T-cell (primary cell): ENCODE measurements at regions not wholly inside any gene's neighbourhood (a gene's known extent, or its start where the extent isn't known, plus 50 kb on each side); places are given as distances from the start of the nearest gene placed in this dataset.

Experiments
- ATAC-seq, 4 experiments: fragments of 200-7000 bp in 3 of 4; fragments of 150-1000 bp in 1 of 4; cut with Tn5 transposase; replicated peaks in 1 of 4; 1 replicate in 3 of 4; 2 replicates in 1 of 4; pipeline ENCODE4 v1.10.0; 2021; ENCODE audit warnings: moderate library complexity in 3 of 4, mild to moderate bottlenecking in 2 of 4, moderate number of reproducible peaks in 1 of 4
- CTCF ChIA-PET, 2 donors: fragments of 300-600 bp; sonication (Branson Sonifier 250); formaldehyde crosslinking; loops; one replicate each; lab custom pipeline; 2022; ENCODE audit warnings: antibody characterized with exemption in 2 of 2; lab: Charles Lee
- POLR2A ChIA-PET, 2 donors: fragments of 300-600 bp; sonication (Branson Sonifier 250); formaldehyde crosslinking; loops; one replicate each; lab custom pipeline; 2022; ENCODE audit warnings: antibody characterized with exemption in 2 of 2; lab: Charles Lee
- DNase-seq, 35 experiments: peaks; one replicate each; pipeline versions ENCODE4 v3.0.0 to v3.0.0-alpha.2; 2013 to 2023
- H3K27ac ChIP-seq: one replicate; pipeline ENCODE4 v1.5.1; 2013; ENCODE audit warnings: low read length
- H3K27me3 ChIP-seq, 2 experiments: replicated peaks in 1 of 2; 1 replicate in 1 of 2; 2 replicates in 1 of 2; pipeline versions ENCODE4 v1.6.1 to v1.7.0; 2013; ENCODE audit warnings: low read length in 1 of 2, mixed read lengths in 1 of 2; ENCODE audit not compliant: control insufficient read depth in 2 of 2, insufficient read depth in 2 of 2; ENCODE audit errors: extremely low read depth in 1 of 2
- H3K36me3 ChIP-seq, 2 donors: 1 replicate in 1 of 2; 2 replicates in 1 of 2; pipeline versions ENCODE4 v1.6.1 to v1.7.0; 2013; ENCODE audit warnings: low read length in 1 of 2; ENCODE audit not compliant: control insufficient read depth in 2 of 2, insufficient read depth in 1 of 2; ENCODE audit errors: extremely low read depth in 1 of 2
- H3K4me1 ChIP-seq, 2 experiments: 1 replicate in 1 of 2; 2 replicates in 1 of 2; pipeline versions ENCODE4 v1.6.1 to v1.7.0; 2013; ENCODE audit warnings: low read length in 2 of 2, mixed read lengths in 1 of 2; ENCODE audit not compliant: insufficient read depth in 2 of 2, control insufficient read depth in 1 of 2; ENCODE audit errors: extremely low read depth in 1 of 2
- H3K4me3 ChIP-seq, 2 donors: 1 replicate in 1 of 2; 2 replicates in 1 of 2; pipeline versions ENCODE4 v1.5.1 to v1.7.0; 2013; ENCODE audit warnings: mild to moderate bottlenecking in 2 of 2, low read length in 1 of 2, moderate library complexity in 1 of 2; ENCODE audit not compliant: control insufficient read depth in 1 of 2; ENCODE audit errors: extremely low read depth in 1 of 2
- H3K9me3 ChIP-seq: 2 replicates; pipeline ENCODE4 v1.7.0; 2013
- H3K27ac Mint-ChIP-seq, 2 donors: one replicate each; pipeline ENCODE4 v1.8.0; 2020 to 2021; ENCODE audit warnings: mild to moderate bottlenecking in 2 of 2, mixed read lengths in 2 of 2
- H3K27me3 Mint-ChIP-seq, 2 donors: one replicate each; pipeline ENCODE4 v1.8.0; 2021 to 2022; ENCODE audit warnings: mixed read lengths in 2 of 2
- H3K36me3 Mint-ChIP-seq: one replicate; pipeline ENCODE4 v1.8.0; 2021; ENCODE audit warnings: mixed read lengths
- H3K4me1 Mint-ChIP-seq, 3 donors: one replicate each; pipeline ENCODE4 v1.8.0; 2020 to 2022; ENCODE audit warnings: mixed read lengths in 3 of 3, mild to moderate bottlenecking in 1 of 3
- H3K4me3 Mint-ChIP-seq, 3 donors: one replicate each; pipeline ENCODE4 v1.8.0; 2020 to 2022; ENCODE audit warnings: mild to moderate bottlenecking in 3 of 3, mixed read lengths in 3 of 3, moderate library complexity in 3 of 3
- H3K9me3 Mint-ChIP-seq, 3 donors: one replicate each; pipeline ENCODE4 v1.8.0; 2020 to 2022; ENCODE audit warnings: mixed read lengths in 3 of 3
- WGBS: methylation state at CpG from one replicate; pipeline ENCODE4 v1.1.5; 2013; ENCODE audit warnings: missing lambda C conversion rate; ENCODE audit not compliant: insufficient coverage; 5-methylcytosine and 5-hydroxymethylcytosine counted together

DNA sequence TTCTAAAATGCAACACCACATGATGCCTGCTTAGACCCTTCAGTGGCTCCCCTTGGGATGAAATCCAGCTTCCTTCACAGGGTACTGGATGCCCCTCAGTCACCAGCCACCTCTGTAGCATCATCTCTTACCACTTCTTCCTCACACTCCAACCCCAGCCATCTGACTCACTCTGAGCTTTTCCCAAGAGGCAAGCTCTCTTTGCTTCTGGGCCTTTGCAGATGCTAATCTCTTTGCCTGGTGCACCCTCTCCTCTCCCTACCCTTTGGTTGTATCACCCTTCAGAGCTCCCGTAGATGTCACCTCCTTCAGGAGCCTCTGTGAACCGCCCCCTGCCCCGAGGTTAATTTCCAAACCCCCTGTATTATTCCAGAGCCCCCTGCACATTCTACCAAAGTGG, 164.8 kb upstream of the ZC3H12A start:
- Mint-ChIP-seq H3K4me1 (no peaks in the 10 kb centered on the region), H3K36me3 (no peaks in the 10 kb centered on the region), H3K9me3 (no peaks in the 10 kb centered on the region), H3K27ac (no peak overlapping the region), H3K4me3 (no peak overlapping the region), H3K27me3 (peaks cover 43 to 49% of the 10 kb centered on the region in 2 donors)
- H3K36me3 ChIP-seq: no peaks in the 10 kb centered on the region
- WGBS: 64% methylated on average over 2 of the region's 3 CpGs
- no peaks in the 10 kb centered on the region for H3K9me3 ChIP-seq
- ChIA-PET POLR2A (no interaction called here), CTCF (no interaction called here)
- peaks cover 0 to 30% of the 10 kb centered on the region in 2 experiments for H3K27me3 ChIP-seq
- H3K27ac ChIP-seq: no peak overlapping the region
- H3K4me1 ChIP-seq: no peaks in the 10 kb centered on the region
- no peak overlapping the region for H3K4me3 ChIP-seq
- no peak for ATAC-seq
- no peak for DNase-seq

DNA sequence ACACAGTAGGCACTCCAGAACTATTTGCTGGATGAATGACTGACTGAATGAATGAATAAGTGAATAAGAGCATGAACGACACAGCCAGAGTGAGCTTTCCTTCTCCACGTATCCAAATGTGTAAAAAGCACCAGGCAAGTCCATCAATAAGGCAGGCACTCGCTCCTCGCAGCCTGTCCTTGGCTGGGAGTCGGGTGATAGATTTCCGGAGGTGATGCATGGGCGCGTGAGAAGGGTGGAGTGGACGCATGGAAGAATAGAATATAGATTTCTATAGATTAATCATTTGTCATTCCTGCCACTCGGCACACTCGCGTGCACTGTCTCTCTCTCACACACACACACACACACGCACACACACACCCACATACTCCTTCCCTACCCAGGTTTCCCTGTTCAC, 164.3 kb upstream of the ZC3H12A start:
- Histone ChIP-seq H3K27me3 (peaks cover 0 to 32% of the 10 kb centered on the region in 2 experiments), H3K4me1 (no peaks in the 10 kb centered on the region), H3K4me3 (no peak overlapping the region), H3K36me3 (no peaks in the 10 kb centered on the region), H3K9me3 (no peaks in the 10 kb centered on the region), H3K27ac (no peak overlapping the region)
- no peaks in the 10 kb centered on the region for H3K36me3 Mint-ChIP-seq
- ChIA-PET POLR2A (no interaction called here), CTCF (no interaction called here)
- no peaks in the 10 kb centered on the region for H3K4me1 Mint-ChIP-seq
- no peak overlapping the region for H3K4me3 Mint-ChIP-seq
- WGBS: 86% methylated on average over 5 of the region's 13 CpGs
- no peaks in the 10 kb centered on the region for H3K9me3 Mint-ChIP-seq
- DNase-seq (no peak), ATAC-seq (no peak)
- peaks cover 46 to 54% of the 10 kb centered on the region in 2 donors for H3K27me3 Mint-ChIP-seq
- H3K27ac Mint-ChIP-seq: no peak overlapping the region

DNA sequence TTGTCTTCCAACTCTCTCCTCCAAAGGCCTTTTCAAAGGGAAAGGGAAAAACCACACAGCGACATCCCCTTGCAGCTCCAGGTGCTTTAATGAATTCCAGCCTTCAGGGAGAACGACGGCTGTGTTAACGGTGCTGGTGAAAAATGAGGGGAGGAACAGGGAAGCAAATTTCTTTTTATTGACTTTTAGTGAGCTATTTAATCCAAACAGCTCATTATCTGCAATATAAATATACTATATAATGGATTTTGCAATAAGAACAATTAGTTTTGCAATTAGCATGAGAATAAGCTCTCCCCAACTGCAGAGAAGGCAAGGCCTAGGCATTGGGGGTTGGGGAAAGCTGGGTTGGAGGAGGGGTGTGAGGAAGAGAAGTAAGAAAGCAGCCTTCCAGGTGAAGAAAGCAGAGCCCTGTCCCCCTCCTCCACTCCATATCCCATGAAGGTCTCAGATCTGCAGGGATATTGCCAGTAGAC, 159.0 kb upstream of the ZC3H12A start:
- peaks cover 7 to 69% of the 10 kb centered on the region in 2 experiments for H3K27me3 ChIP-seq
- CTCF ChIA-PET: interaction anchor here in 1 of 2 donors (0.6 to 1.1 kb wide), 2 partner anchors 12 to 1415 kb away, joined by 3 to 4 read pairs; no protein-coding TSS in a partner anchor
- peaks cover 73 to 82% of the 10 kb centered on the region in 2 donors for H3K27me3 Mint-ChIP-seq

DNA sequence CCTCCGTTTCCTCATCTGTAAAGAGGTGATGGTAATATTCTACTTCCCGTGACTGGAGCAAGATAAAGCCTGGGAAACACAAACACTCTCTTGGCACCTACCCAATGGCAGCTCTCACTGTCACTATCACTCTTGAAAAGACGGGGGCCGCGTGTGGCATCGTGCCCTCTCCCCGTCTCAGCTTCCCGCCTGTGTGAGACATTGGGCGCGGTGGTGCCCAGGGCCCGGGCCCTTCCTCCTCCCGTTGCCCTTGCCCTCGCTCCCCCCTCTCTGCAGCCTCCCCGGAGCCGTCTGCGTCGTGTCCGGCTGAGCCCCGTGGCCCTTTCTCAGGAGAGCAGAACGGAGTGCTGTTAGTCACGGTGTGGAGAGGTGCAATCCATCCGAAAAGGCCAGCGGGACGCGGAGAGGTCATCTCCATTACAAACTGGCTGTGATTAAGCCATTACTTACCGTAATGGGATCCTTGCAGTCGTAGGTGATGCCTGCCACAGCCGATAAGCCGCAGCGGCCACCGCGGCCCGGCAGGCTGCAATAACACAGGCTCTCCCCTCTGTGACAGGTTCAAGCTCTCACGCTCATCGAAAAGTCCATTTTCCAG, 156.4 kb upstream of the ZC3H12A start:
- no peaks in the 10 kb centered on the region for H3K9me3 ChIP-seq
- H3K27me3 Mint-ChIP-seq: peaks cover 71 to 74% of the 10 kb centered on the region in 2 donors
- peaks cover 7 to 57% of the 10 kb centered on the region in 2 experiments for H3K27me3 ChIP-seq

More for the DNA sequence above, 159.0 kb upstream of the ZC3H12A start:
- no peak overlapping the region for H3K4me3 ChIP-seq
- no peaks in the 10 kb centered on the region for H3K36me3 ChIP-seq
- H3K9me3 ChIP-seq: no peaks in the 10 kb centered on the region
- ATAC-seq: no peak
- Mint-ChIP-seq H3K36me3 (no peaks in the 10 kb centered on the region), H3K4me1 (peaks cover 0 to 4% (median 2%) of the 10 kb centered on the region in 3 donors), H3K9me3 (no peaks in the 10 kb centered on the region), H3K4me3 (no peak overlapping the region), H3K27ac (no peak overlapping the region)
- H3K27ac ChIP-seq: no peak overlapping the region
- no peak for DNase-seq
- peaks cover 0 to 3% of the 10 kb centered on the region in 2 experiments for H3K4me1 ChIP-seq
- no CpG with 5 or more reads among the region's 4 CpGs for WGBS
- POLR2A ChIA-PET: no interaction called here

DNA sequence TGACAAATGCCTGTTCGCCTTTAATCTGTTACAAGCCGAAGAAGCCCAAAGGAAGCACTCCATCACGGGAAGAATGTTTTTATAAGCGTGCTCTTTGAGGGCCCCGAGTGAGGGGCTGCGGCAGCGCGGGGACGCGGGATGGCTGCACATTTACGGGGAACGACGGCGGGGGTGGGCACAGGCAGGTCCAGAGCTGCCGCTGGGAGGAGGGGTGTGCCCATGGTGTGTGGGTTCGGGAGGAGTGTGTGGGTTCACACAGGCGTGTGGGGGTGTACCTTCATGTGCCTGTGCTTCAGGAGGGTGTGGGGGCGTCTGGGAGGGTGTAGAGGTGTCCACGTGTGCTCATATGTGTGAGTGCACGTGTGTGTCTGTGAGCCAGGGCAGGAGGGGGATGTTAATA, 155.9 kb upstream of the ZC3H12A start:
- Histone ChIP-seq H3K9me3 (no peaks in the 10 kb centered on the region), H3K4me1 (peaks cover 0 to 3% of the 10 kb centered on the region in 2 experiments), H3K27ac (no peak overlapping the region), H3K4me3 (no peak overlapping the region), H3K27me3 (peaks cover 7 to 55% of the 10 kb centered on the region in 2 experiments), H3K36me3 (no peaks in the 10 kb centered on the region)
- 22% methylated on average over 20 of the region's 20 CpGs for WGBS
- no peak overlapping the region for H3K4me3 Mint-ChIP-seq
- no peaks in the 10 kb centered on the region for H3K36me3 Mint-ChIP-seq
- peaks cover 69 to 70% of the 10 kb centered on the region in 2 donors for H3K27me3 Mint-ChIP-seq
- ATAC-seq (no peak), DNase-seq (no peak)
- peaks cover 0 to 4% (median 2%) of the 10 kb centered on the region in 3 donors for H3K4me1 Mint-ChIP-seq
- ChIA-PET POLR2A (no interaction called here), CTCF (no interaction called here)
- H3K9me3 Mint-ChIP-seq: no peaks in the 10 kb centered on the region
- no peak overlapping the region for H3K27ac Mint-ChIP-seq

More for the DNA sequence above, 156.4 kb upstream of the ZC3H12A start:
- Mint-ChIP-seq H3K9me3 (no peaks in the 10 kb centered on the region), H3K27ac (no peak overlapping the region), H3K36me3 (no peaks in the 10 kb centered on the region), H3K4me3 (no peak overlapping the region), H3K4me1 (peaks cover 0 to 4% (median 2%) of the 10 kb centered on the region in 3 donors)
- Histone ChIP-seq H3K4me3 (no peak overlapping the region), H3K36me3 (no peaks in the 10 kb centered on the region), H3K27ac (no peak overlapping the region), H3K4me1 (peaks cover 0 to 3% of the 10 kb centered on the region in 2 experiments)
- ATAC-seq: no peak
- DNase-seq: no peak
- POLR2A ChIA-PET: no interaction called here
- WGBS: 15% methylated on average over 31 of the region's 35 CpGs
- CTCF ChIA-PET: no interaction called here

DNA sequence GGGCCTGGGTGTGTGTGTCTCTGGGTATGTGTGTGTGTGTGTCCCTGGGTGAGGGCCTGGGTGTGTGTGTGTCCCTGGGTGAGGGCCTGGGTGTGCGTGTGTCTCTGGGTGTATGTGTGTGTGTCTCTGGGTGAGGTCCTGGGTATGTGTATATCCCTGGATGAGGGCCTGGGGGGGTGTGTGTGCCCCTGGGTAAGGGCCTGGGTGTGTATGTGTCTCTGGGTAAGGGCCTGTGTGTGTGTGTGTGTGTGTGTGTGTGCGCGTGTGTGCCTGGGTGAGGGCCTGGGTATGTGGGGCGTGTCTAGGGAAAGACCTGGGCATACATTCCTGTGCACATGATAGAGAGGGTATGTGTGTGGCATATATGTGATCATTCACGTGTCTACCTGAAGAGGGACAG, 155.1 kb upstream of the ZC3H12A start:
- no peak for ATAC-seq

More for the DNA sequence above, 155.1 kb upstream of the ZC3H12A start:
- WGBS: 95% methylated on average over 3 of the region's 5 CpGs
- Mint-ChIP-seq H3K4me1 (peaks cover 0 to 4% (median 2%) of the 10 kb centered on the region in 3 donors), H3K36me3 (no peaks in the 10 kb centered on the region), H3K4me3 (no peak overlapping the region), H3K27ac (no peak overlapping the region), H3K27me3 (peaks cover 66 to 71% of the 10 kb centered on the region in 2 donors), H3K9me3 (no peaks in the 10 kb centered on the region)
- H3K4me1 ChIP-seq: peaks cover 0 to 3% of the 10 kb centered on the region in 2 experiments
- POLR2A ChIA-PET: no interaction called here
- H3K4me3 ChIP-seq: no peak overlapping the region
- no peak for DNase-seq
- peaks cover 7 to 59% of the 10 kb centered on the region in 2 experiments for H3K27me3 ChIP-seq
- CTCF ChIA-PET: no interaction called here
- no peaks in the 10 kb centered on the region for H3K36me3 ChIP-seq
- H3K27ac ChIP-seq: no peak overlapping the region
- no peaks in the 10 kb centered on the region for H3K9me3 ChIP-seq
